Astrocyte of the cerebellum (primary cell): ENCODE measurements at regions not wholly inside any gene's neighbourhood (a gene's known extent, or its start where the extent isn't known, plus 50 kb on each side); places are given as distances from the start of the nearest gene placed in this dataset.

ENCODE experiments used
- DNase-seq: peaks from one replicate; pipeline ENCODE4 v3.0.0-alpha.2; 2011; ENCODE audit warnings: low read depth
- H3K4me3 ChIP-seq: 2 replicates; pipeline ENCODE4 v1.5.1; 2011; ENCODE audit warnings: mild to moderate bottlenecking, low read depth, low read length, moderate library complexity
- in situ Hi-C: cut with HindIII; loops from 2 replicates; pipeline ENCODE4 v1.10.0; 2017; ENCODE audit warnings: low sequenced_read_pairs
- TF ChIP-seq, protein P1 (sequence below): IDR thresholded peaks from 2 replicates; pipeline ENCODE4 v1.5.1; 2012; ENCODE audit warnings: low read length, low read depth, moderate library complexity, mild to moderate bottlenecking; ENCODE audit errors: missing control alignments

DNA sequence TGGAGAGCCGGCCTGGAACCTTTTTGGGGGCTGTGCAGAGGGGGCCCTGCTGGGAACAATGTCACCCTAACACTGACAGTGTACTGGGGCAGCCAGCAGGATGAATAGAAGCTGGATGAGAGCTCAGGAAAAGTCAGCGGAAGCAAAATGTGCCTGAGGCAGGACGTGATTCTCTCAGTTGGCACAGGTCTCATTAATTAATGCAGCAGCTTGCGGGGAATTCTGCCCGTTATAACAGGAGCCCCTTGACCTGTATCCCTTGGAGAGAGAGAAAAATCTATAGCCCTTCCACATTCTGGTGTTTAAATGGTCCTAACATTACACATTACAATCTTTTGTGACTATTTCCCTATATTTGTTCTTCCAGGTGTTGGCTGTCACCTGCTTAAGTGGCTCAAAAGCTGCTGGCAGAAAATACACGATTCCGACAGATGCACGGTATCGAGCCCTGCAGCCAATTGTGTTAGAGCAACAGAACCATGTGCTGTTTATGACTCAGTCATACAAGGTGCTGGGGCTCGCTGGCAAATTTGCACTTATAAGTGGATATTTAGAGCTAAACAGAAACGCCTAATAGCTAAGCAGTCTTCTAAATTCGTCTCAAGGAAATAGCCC lies 854.7 kb downstream of the AACS start:
- in situ Hi-C loops: no loop called here
- DNase-seq: no peak
- H3K4me3 ChIP-seq: no peak overlapping the region
- TF ChIP-seq, protein P1, sequence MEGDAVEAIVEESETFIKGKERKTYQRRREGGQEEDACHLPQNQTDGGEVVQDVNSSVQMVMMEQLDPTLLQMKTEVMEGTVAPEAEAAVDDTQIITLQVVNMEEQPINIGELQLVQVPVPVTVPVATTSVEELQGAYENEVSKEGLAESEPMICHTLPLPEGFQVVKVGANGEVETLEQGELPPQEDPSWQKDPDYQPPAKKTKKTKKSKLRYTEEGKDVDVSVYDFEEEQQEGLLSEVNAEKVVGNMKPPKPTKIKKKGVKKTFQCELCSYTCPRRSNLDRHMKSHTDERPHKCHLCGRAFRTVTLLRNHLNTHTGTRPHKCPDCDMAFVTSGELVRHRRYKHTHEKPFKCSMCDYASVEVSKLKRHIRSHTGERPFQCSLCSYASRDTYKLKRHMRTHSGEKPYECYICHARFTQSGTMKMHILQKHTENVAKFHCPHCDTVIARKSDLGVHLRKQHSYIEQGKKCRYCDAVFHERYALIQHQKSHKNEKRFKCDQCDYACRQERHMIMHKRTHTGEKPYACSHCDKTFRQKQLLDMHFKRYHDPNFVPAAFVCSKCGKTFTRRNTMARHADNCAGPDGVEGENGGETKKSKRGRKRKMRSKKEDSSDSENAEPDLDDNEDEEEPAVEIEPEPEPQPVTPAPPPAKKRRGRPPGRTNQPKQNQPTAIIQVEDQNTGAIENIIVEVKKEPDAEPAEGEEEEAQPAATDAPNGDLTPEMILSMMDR: no peak

DNA sequence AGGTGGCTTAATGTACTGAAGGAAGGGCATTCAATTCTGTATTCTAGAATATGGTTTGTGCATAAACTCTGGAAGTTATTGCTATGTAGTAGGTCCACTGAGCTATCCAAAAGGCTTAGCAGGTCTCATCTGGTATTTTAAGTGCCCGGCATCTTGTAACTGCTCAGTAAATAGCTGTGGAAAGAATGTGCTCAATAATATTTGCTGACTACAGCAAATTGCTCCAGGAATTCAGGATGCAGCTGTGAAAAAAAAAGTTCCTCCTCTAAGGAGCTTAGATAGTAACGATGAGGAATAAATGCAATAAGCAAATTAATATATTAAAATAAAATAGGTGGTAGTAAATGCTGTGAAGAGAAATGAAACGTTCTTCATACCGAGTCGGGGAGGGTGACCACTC lies 857.1 kb downstream of the AACS start:
- in situ Hi-C loops: no loop called here
- TF ChIP-seq, protein P1: no peak
- DNase-seq: no peak
- H3K4me3 ChIP-seq: no peak overlapping the region

DNA sequence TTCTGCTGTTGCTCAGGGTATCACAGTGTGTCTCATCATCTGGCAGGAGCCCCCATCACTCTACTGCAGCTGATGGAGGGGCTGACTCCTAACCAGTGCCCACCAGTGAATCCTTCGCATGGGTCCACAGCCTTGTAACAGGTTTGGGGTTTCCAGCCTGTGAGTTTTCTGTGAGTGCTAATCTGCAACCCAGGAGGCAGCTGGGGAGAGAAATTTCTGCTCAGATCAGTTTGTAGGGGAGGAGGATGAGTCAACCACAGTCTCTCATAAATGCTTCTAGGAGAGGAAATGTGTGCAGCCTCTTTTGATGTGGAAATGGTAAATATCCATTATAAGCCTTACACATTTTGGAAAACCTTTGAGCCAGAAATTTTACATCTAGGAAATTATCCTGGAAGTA lies 871.3 kb downstream of the AACS start:
- H3K4me3 ChIP-seq: no peak overlapping the region
- TF ChIP-seq, protein P1: no peak
- in situ Hi-C loops: no loop called here
- no peak for DNase-seq

DNA sequence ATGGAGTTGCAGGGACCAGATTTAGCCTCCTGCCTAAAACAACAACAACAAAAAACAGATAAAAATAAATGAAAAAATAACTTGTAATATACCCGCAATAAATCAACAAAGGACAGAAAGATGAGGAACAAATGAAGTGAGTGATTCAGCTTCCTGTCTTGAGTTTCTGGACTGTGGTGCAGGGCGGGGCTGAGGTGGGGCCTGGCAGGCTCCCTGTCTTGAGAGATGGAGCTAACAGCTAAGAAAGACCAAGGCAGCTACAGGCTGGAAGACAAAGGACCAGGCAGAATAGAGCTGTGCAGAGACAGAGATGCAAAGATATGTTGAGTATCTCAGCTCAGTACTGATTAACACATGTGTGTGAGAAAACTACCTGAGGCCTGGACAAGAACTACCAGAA lies 879.2 kb downstream of the AACS start:
- no peak overlapping the region for H3K4me3 ChIP-seq
- DNase-seq: no peak
- in situ Hi-C loops: no loop called here
- TF ChIP-seq, protein P1: no peak

DNA sequence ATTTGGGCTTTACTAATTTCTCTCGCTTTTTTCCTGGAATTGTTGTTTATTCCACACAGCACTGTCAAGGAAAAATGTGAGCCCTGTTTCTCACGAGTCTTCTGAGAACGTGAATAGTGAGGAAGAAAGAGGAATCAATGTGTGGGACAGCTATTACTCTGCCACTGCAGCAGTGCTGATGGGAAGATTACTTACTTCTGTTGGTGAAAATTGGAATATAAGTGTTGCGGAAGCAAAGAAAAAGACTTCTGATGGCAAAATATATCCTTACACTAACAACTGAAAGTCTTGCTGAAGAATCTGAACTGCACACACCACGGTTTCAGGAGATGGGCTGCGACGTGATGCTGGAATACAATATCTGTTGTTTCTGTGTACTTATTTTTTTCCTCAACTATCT lies 884.2 kb downstream of the AACS start:
- TF ChIP-seq, protein P1: no peak
- no peak for DNase-seq
- in situ Hi-C loops: no loop called here
- no peak overlapping the region for H3K4me3 ChIP-seq

DNA sequence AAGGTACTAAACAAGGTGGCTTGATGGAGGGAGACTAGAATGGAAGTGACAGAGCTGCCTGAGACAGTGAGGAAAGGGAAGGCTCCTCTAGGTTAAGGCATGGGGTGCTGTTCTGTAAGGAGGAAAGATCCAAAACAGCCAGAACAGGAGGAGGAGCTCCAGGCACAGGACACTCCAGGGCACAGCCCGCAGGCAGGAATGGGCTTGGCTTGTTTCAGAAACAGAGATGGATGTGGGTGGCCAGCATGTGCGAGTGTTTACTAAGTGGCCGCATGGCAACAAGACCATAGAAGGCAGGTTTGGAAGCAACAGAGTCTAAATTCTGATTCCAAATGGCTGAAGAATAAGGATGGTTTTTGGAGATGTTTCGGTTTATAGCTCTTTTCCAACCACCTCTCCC lies 889.1 kb downstream of the AACS start:
- TF ChIP-seq, protein P1: no peak
- in situ Hi-C loops: no loop called here
- no peak overlapping the region for H3K4me3 ChIP-seq
- no peak for DNase-seq
